ENCODE measurements at regions not wholly inside any gene's neighbourhood (a gene's known extent, or its start where the extent isn't known, plus 50 kb on each side); places are given as distances from the start of the nearest gene placed in this dataset.
"Not testable (repeated sequence)": the region's sequence is repeated elsewhere in the genome, so short reads cannot be mapped to it uniquely, and the experiment has no call there.

DNA sequence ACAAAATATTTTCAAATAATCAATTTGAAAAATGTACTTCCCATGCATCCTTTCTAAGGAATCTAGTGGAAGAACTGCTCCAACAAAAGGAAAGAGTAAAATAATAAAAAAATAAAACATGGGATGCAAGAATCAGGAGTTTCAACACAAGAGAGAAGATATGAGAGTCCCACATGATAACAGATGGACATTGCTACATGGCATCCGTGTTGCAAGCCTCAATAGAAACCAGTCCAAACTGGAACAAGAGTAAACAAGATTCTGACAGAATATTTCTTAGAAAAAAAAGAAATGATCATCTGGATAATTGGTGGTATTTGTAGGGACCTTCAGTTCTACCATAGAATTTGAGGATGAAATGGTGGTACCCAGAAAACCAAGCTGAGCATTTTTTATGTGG, 186.8 kb downstream of the FRK start:
- Mint-ChIP-seq H3K4me1 (ENCODE audit: low read depth) (no peaks in the 10 kb centered on the region), H3K27me3 (peaks cover 8% of the 10 kb centered on the region), H3K9me3 (no peaks in the 10 kb centered on the region), H3K36me3 (ENCODE audit: low read depth) (no peaks in the 10 kb centered on the region), H3K27ac (no peak overlapping the region), H3K4me3 (no peak overlapping the region)

DNA sequence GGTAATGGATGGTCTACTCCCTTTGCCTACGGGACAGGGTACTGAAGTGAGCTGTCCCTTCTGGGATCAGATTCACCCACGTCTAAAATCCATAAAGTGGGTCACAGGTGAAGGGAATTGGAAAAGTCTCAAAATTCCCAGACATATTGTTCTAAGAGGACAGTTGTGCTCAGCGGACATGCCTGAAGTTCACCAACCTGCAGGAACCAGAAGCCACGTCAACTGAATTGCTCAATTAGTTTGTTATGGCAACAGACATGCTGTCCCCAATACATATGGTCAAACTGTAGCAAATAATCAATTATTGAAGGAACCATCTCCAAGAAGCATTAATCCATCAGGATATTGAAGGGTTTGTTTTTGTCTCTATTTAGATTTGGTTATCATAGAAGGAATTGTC, 190.2 kb downstream of the FRK start:
- Mint-ChIP-seq H3K27me3 (peaks cover 5% of the 10 kb centered on the region), H3K36me3 (ENCODE audit: low read depth) (no peaks in the 10 kb centered on the region), H3K27ac (no peak overlapping the region), H3K9me3 (no peaks in the 10 kb centered on the region), H3K4me3 (no peak overlapping the region), H3K4me1 (ENCODE audit: low read depth) (no peaks in the 10 kb centered on the region)

DNA sequence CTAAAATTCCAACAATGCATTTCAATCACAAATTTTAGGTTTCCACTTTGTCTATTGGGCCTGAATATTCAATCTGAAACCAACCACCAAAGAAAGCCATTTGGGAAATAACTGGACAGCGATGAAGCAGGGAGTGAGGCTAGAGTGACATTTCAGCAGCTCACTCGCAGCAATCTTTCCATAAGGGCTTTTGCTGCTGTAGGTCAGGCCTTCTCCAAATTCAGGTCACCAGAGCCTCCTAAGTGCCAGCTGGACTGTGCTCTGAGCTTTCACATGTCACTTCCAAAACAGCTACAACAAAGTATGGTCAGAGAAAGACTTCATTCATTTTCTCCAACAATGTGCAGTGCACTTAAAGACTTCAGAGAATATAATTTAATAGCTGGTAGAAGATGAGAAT, 194.8 kb downstream of the FRK start:
- no peaks in the 10 kb centered on the region for H3K27me3 Mint-ChIP-seq
- H3K4me3 Mint-ChIP-seq, result no peak overlapping the region
- no peak overlapping the region for H3K27ac Mint-ChIP-seq
- H3K9me3 Mint-ChIP-seq, result no peaks in the 10 kb centered on the region
- H3K36me3 Mint-ChIP-seq (ENCODE audit: low read depth), result no peaks in the 10 kb centered on the region
- H3K4me1 Mint-ChIP-seq (ENCODE audit: low read depth), result no peaks in the 10 kb centered on the region

DNA sequence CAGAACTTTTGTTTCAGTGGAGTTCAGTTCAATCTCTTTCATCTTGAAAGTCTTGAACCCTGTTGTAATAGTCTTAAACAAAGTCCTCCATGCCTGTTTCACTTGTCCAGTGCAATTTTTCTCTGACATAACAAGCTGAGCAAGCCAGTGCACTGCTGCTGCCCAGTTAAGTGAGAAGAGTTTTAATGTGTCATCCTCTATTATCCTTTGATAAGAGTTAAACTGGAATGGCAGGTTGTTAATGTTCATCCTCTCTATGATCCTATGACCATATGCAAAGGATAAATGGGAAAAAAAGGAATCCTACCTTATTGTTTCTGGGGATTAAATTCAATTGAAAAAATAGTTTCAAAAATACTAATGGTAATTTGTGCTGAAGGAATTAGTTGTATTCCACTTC, 197.5 kb downstream of the FRK start:
- H3K36me3 Mint-ChIP-seq (ENCODE audit: low read depth), result no peaks in the 10 kb centered on the region
- H3K27me3 Mint-ChIP-seq, result no peaks in the 10 kb centered on the region
- no peaks in the 10 kb centered on the region for H3K4me1 Mint-ChIP-seq (ENCODE audit: low read depth)
- H3K4me3 Mint-ChIP-seq, result no peak overlapping the region
- peaks cover 3% of the 10 kb centered on the region for H3K9me3 Mint-ChIP-seq
- H3K27ac Mint-ChIP-seq, result no peak overlapping the region

DNA sequence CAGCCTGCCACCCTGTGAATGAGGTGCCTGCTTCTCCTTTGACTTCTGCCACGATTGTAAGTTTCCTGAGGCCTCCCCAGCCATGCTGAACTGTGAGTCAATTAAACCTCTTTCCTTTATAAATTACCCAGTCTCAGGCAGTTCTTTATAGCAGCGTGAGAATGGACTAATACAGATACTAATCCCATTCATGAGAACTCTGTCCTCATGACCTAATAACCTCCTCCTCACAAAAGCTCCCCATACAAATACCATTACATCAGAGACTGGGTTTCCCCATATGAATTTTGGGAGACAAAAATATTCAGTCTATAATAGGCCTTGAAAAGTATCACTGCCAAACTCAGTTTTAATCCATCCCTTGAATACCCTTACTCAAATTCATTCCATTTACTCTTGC, 199.0 kb downstream of the FRK start:
- H3K4me3 Mint-ChIP-seq; H3K27me3 Mint-ChIP-seq; H3K9me3 Mint-ChIP-seq; H3K36me3 Mint-ChIP-seq (ENCODE audit: low read depth); H3K27ac Mint-ChIP-seq; H3K4me1 Mint-ChIP-seq (ENCODE audit: low read depth): not testable (repeated sequence)

DNA sequence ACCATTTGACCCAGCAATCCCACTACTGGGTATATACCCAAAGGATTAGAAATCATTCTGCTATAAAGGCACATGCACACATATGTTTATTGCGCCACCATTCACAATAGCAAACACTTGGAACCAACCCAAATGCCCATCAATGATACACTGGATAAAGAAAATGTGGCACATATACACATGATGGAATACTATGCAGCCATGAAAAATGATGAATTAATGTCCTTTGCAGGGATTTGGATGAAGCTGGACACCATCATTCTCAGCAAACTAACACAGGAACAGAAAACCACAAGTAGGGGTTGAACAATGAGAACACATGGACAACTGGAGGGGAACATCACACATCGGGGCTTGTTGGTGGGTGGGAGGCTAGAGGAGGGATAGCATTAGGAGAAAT, 201.1 kb downstream of the FRK start:
- not testable (repeated sequence) for H3K36me3 Mint-ChIP-seq (ENCODE audit: low read depth); H3K4me3 Mint-ChIP-seq; H3K4me1 Mint-ChIP-seq (ENCODE audit: low read depth); H3K27me3 Mint-ChIP-seq; H3K27ac Mint-ChIP-seq
- H3K9me3 Mint-ChIP-seq, result peaks cover 13% of the 10 kb centered on the region

DNA sequence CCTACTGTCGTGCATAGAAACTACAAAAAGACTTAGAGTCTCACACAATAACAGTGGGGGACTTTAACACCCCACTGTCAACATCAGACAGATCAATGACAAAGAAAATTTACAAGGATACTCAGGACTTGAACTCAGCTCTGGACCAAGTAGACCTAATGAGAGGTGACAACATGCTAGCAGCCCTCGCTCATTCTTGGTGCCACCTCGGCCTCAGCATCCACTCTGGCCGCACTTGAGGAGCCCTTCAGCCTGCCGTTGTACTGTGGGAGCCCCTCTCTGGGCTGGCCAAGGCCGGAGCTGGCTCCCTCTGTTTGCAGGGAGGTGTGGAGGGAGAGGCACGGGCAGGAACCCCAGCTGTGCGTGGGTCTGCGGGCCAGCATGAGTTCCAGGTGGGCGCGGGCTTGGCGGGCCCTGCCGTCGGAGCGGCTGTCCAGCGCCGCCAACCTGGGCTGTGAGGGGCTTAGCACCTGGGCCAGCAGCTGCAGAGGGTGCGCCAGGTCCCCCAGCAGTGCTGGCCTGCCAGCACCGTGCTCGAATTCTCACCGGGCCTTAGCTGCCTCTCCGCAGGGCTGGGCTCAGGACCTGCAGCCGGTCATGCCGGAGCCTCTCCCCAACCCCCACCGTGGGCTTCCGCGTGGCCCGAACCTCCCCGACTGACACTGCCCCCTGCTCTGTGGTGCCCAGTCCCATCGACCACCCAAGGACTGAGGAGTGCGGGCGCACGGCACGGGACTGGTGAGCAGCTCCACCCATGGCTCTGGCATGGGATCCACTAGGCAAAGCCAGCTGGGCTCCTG, 205.6 kb downstream of the FRK start:
- no peaks in the 10 kb centered on the region for H3K36me3 Mint-ChIP-seq (ENCODE audit: low read depth)
- no peaks in the 10 kb centered on the region for H3K27me3 Mint-ChIP-seq
- no peaks in the 10 kb centered on the region for H3K4me1 Mint-ChIP-seq (ENCODE audit: low read depth)
- H3K27ac Mint-ChIP-seq, result no peak overlapping the region
- no peak overlapping the region for H3K4me3 Mint-ChIP-seq
- peaks cover 18% of the 10 kb centered on the region for H3K9me3 Mint-ChIP-seq

DNA sequence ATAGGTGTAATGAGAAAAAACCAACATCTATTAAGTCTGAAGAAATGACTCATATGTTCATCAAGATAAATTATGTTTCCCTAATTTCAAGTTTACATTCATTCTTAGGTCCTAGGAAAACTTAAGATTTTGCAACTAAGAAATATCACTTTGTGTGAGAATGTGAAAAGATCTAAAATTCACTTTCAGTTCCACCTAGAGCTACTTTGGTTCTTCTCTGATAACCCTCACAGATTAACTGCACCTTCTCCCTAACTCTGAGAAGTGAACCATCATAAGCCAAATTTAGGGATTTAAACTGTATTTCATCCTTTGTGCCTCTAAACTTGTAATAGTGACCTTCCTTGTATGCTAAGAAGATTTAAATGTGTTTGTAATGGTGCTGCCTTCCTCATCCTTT, 213.0 kb downstream of the FRK start:
- H3K4me1 Mint-ChIP-seq (ENCODE audit: low read depth), result no peaks in the 10 kb centered on the region
- no peaks in the 10 kb centered on the region for H3K27me3 Mint-ChIP-seq
- H3K4me3 Mint-ChIP-seq, result no peak overlapping the region
- H3K9me3 Mint-ChIP-seq, result peaks cover 4% of the 10 kb centered on the region
- no peak overlapping the region for H3K27ac Mint-ChIP-seq
- H3K36me3 Mint-ChIP-seq (ENCODE audit: low read depth), result no peaks in the 10 kb centered on the region

DNA sequence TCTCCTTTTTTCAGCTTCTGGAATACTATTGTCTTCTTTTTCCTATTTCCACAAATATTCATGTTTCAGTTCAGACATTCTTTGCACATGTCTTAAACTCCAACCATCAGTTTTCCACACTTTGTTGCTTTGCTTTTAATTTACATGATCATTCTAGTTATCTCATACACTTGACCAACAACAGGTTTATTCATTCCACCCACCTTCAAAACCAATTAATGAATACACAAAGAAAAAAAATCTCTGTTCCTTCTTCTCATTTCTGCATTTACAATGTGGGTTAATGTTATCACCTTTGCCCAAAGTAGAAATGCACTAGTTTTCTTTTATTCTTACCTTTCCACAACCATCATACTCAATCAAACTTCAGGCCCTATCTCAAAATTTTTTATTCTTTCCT, 216.7 kb downstream of the FRK start:
- no peaks in the 10 kb centered on the region for H3K27me3 Mint-ChIP-seq
- no peak overlapping the region for H3K27ac Mint-ChIP-seq
- H3K4me3 Mint-ChIP-seq, result no peak overlapping the region
- no peaks in the 10 kb centered on the region for H3K36me3 Mint-ChIP-seq (ENCODE audit: low read depth)
- peaks cover 4% of the 10 kb centered on the region for H3K9me3 Mint-ChIP-seq
- H3K4me1 Mint-ChIP-seq (ENCODE audit: low read depth), result no peaks in the 10 kb centered on the region

DNA sequence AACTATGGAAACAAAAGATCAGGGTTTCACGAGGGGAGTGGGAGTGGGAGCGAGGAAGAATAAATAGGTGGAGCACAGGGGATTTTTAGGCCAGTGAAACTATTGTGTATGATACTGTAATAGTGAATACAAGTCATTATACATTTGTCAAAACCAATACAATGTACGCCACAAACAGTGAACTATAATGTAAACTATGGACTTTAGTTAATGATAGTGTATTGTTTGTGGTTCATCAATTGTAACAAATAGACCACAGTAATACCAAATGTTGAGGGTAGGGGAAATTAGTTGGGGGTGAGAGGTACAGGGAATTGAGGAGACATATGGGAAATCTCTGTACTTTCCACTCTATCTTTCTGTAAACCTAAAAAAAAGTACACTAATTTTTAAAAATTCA, 218.4 kb downstream of the FRK start:
- Mint-ChIP-seq H3K27ac (no peak overlapping the region), H3K4me3 (no peak overlapping the region), H3K4me1 (ENCODE audit: low read depth) (no peaks in the 10 kb centered on the region), H3K36me3 (ENCODE audit: low read depth) (no peaks in the 10 kb centered on the region), H3K27me3 (no peaks in the 10 kb centered on the region), H3K9me3 (peaks cover 4% of the 10 kb centered on the region)

DNA sequence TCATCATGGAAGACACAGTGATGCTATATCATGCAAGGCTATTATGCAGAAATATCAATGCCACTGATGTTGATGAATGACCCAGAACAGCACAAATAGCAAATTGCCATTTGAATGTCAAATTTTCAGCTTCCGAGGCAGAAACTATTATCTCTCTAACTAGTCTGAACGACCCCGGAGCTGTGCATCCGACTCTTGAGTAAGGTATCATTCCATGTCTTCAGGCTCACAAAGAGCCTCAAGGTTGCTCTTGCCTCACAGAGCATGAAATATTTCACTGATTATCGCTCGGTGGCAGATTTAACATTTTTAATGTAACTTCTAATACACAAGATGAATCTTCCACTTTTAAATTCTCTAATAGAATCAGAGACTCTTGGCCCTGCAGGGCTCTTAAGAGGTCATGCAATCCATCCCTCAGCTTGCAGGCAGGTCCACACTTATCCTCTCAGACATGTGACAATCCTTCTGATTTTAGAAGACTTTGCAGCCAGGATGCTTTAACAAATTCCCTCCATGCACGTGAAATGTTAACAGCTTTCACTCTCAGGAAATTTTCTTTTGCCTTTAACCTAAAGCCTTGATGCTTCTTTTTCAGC, 221.0 kb downstream of the FRK start:
- no peaks in the 10 kb centered on the region for H3K36me3 Mint-ChIP-seq (ENCODE audit: low read depth)
- H3K27me3 Mint-ChIP-seq, result no peaks in the 10 kb centered on the region
- H3K4me1 Mint-ChIP-seq (ENCODE audit: low read depth), result no peaks in the 10 kb centered on the region
- no peak overlapping the region for H3K27ac Mint-ChIP-seq
- peaks cover 5% of the 10 kb centered on the region for H3K9me3 Mint-ChIP-seq
- H3K4me3 Mint-ChIP-seq, result no peak overlapping the region

DNA sequence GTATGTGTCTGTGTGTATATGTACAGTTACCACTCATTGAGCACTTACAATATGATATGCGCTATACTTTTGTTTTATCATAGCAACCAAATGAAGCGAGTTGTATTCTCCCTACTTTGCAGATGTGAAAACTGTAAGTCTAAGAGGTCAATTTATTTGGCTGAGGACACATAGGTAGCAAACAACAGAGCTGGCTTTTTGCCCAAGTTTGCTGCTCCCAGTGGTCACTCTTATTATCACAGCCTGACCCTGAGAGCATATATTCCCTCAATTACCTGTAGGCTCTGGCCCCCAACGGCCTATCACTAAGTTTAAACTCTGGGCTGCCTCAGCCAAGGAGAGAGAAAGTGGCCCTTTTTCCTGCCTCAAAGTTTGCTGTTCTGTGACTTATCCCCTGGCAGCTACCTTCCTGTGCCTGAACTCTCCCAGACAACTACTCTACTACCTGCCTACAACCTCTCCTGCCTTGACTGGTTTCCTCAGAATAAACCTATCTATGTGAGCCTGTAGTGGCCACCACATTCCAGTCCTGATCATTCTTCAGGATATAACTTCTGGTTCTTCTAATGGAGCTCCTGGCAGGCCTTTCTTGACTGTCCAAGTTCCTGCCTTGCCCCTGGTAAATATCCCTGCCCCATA, 221.8 kb downstream of the FRK start:
- Mint-ChIP-seq H3K27ac (no peak overlapping the region), H3K27me3 (no peaks in the 10 kb centered on the region), H3K4me1 (ENCODE audit: low read depth) (no peaks in the 10 kb centered on the region), H3K4me3 (no peak overlapping the region), H3K9me3 (peaks cover 5% of the 10 kb centered on the region), H3K36me3 (ENCODE audit: low read depth) (no peaks in the 10 kb centered on the region)

DNA sequence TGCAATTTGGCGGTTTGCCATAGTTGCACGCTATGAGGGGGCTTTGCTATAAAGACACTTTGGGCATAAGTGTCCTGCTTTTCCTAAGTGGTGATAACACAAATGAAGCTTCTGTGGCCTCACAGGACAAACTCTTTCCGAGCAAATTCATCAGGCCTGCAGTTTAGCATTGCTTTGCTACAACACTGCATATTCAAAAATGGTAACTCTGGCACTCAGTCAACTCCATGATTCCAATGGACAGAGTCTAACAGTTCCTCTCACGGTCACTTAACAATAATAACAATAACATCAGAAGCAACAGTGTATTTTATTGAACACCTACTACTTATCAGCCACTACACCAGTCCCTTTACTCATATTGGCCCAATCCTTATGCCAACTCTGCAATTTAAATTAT, 222.5 kb downstream of the FRK start:
- H3K27me3 Mint-ChIP-seq, result no peaks in the 10 kb centered on the region

DNA sequence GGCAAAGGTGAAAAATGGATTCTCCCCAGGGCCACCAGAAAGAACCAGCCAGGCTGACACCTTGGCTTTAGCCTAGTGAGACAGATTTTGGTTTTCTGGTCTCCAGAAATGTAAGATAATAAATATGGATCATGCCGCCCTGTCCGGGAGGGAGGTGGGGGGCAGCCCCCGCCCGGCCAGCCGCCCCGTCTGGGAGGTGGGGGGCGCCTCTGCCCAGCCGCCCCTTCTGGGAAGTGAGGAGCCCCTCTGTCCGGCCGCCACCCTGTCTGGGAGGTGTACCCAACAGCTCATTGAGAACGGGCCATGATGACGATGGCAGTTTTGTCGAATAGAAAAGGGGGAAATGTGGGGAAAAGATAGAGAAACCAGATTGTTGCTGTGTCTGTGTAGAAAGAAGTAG, 224.3 kb downstream of the FRK start:
- not testable (repeated sequence) for H3K27me3 Mint-ChIP-seq; H3K36me3 Mint-ChIP-seq (ENCODE audit: low read depth); H3K9me3 Mint-ChIP-seq; H3K4me1 Mint-ChIP-seq (ENCODE audit: low read depth); H3K4me3 Mint-ChIP-seq; H3K27ac Mint-ChIP-seq

More for the DNA sequence above, 222.5 kb downstream of the FRK start:
- Mint-ChIP-seq H3K9me3 (peaks cover 5% of the 10 kb centered on the region), H3K4me1 (ENCODE audit: low read depth) (no peaks in the 10 kb centered on the region), H3K4me3 (no peak overlapping the region), H3K27ac (no peak overlapping the region), H3K36me3 (ENCODE audit: low read depth) (no peaks in the 10 kb centered on the region)

DNA sequence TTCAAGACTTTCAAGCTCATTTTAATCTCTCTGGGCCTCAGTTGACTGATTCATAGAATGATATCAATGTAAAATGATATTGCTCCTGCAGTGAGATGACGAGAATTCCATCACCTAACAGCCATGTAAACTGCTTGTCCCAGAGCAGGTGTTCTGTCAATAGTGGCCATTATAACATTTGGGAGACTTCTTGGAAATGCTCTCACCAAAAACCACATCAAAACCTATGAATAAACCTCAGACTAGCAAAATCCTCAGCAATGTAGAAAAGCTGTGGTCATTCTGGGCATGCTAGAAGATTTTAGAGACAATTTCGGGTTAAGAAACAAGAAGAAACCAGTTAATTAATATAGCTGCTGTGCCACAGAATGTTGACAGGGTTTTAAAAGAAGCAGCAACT, 225.4 kb downstream of the FRK start:
- no peak overlapping the region for H3K4me3 Mint-ChIP-seq
- H3K4me1 Mint-ChIP-seq (ENCODE audit: low read depth), result no peaks in the 10 kb centered on the region
- no peaks in the 10 kb centered on the region for H3K36me3 Mint-ChIP-seq (ENCODE audit: low read depth)
- H3K27ac Mint-ChIP-seq, result no peak overlapping the region
- H3K27me3 Mint-ChIP-seq, result no peaks in the 10 kb centered on the region
- peaks cover 5% of the 10 kb centered on the region for H3K9me3 Mint-ChIP-seq

DNA sequence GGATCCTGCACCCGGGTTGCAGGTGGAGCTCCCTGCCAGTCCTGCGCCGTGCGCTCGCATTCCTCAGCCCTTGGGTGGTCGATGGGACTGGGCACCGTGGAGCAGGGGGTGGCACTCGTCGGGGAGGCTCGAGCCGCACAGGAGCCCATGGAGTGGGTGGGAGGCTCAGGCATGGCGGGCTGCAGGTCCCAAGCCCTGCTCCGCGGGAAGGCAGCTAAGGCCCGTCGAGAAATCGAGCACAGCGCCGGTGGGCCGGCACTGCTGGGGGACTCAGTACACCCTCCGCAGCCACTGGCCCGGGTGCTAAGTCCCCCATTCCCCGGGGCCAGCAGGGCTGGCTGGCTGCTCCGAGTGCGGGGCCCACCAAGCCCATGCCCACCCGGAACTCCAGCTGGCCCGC, 226.1 kb downstream of the FRK start:
- H3K27ac Mint-ChIP-seq; H3K36me3 Mint-ChIP-seq (ENCODE audit: low read depth); H3K4me1 Mint-ChIP-seq (ENCODE audit: low read depth); H3K9me3 Mint-ChIP-seq; H3K27me3 Mint-ChIP-seq; H3K4me3 Mint-ChIP-seq: not testable (repeated sequence)

Measured in stimulated activated naive CD8-positive, alpha-beta T cell treated with anti-CD3 and anti-CD28 coated beads, Interleukin-15, Interleukin-2, amounts not matched to agents 100 ng/mL and 50 ng/mL, for 24 hours (primary cell).